ENCODE measurements at regions not wholly inside any gene's neighbourhood (a gene's known extent, or its start where the extent isn't known, plus 50 kb on each side); places are given as distances from the start of the nearest gene placed in this dataset.

- H3K79me2 ChIP-seq (ENCODE audit: insufficient read depth, low read length), result no peaks in the 10 kb centered on the region
- no peaks in the 10 kb centered on the region for H3K9me3 ChIP-seq (ENCODE audit: insufficient read depth, low read depth, low read length)
- no peak overlapping the region for H3K9ac ChIP-seq (ENCODE audit: low read depth, low read length, poor library complexity, severe bottlenecking)
- no peaks in the 10 kb centered on the region for H4K20me1 ChIP-seq (ENCODE audit: insufficient read depth, low read length, poor library complexity, severe bottlenecking)
- H3K9me2 ChIP-seq (replicated peaks; ENCODE audit: low read depth, low read length), result no peaks in the 10 kb centered on the region
- H3K4me3 ChIP-seq (ENCODE audit: low read length, poor library complexity, severe bottlenecking), result no peak overlapping the region
- TF ChIP-seq EZH2phosphoT487 (IDR thresholded peaks at IDR 0.05; ENCODE audit: borderline replicate concordance) (no peak), CTCF (conservative IDR thresholded peaks at IDR 0.05; ENCODE audit: low read length) (no peak)
- H2AFZ ChIP-seq (ENCODE audit: low read length), result no peak overlapping the region
- H3K4me2 ChIP-seq (ENCODE audit: low read depth, low read length, poor library complexity, severe bottlenecking), result no peak overlapping the region
- no peaks in the 10 kb centered on the region for H3F3A ChIP-seq (ENCODE audit: low read depth)
- H3K4me1 ChIP-seq (ENCODE audit: insufficient read depth, low read length, poor library complexity, severe bottlenecking), result no peaks in the 10 kb centered on the region
- no peaks in the 10 kb centered on the region for H3K27me3 ChIP-seq (ENCODE audit: insufficient read depth, low read length, poor library complexity, severe bottlenecking)
- H3K36me3 ChIP-seq (ENCODE audit: insufficient read depth, low read length), result no peaks in the 10 kb centered on the region
Measured at GRCh38 chr6:132959639-132960326, 145.4 kb downstream of the RPS12 start.

- H3K9me3 ChIP-seq (ENCODE audit: insufficient read depth, low read depth, low read length), result no peaks in the 10 kb centered on the region
- H3K9ac ChIP-seq (ENCODE audit: low read depth, low read length, poor library complexity, severe bottlenecking), result no peak overlapping the region
- TF ChIP-seq CTCF (conservative IDR thresholded peaks at IDR 0.05; ENCODE audit: low read length), result no peak
- TF ChIP-seq EZH2phosphoT487 (IDR thresholded peaks at IDR 0.05; ENCODE audit: borderline replicate concordance), result no peak
- H2AFZ ChIP-seq (ENCODE audit: low read length), result no peak overlapping the region
- no peaks in the 10 kb centered on the region for H3F3A ChIP-seq (ENCODE audit: low read depth)
- no peaks in the 10 kb centered on the region for H3K36me3 ChIP-seq (ENCODE audit: insufficient read depth, low read length)
- no peaks in the 10 kb centered on the region for H3K27me3 ChIP-seq (ENCODE audit: insufficient read depth, low read length, poor library complexity, severe bottlenecking)
- H3K9me2 ChIP-seq (replicated peaks; ENCODE audit: low read depth, low read length), result no peaks in the 10 kb centered on the region
- no peak overlapping the region for H3K4me2 ChIP-seq (ENCODE audit: low read depth, low read length, poor library complexity, severe bottlenecking)
- H3K4me3 ChIP-seq (ENCODE audit: low read length, poor library complexity, severe bottlenecking), result no peak overlapping the region
- no peaks in the 10 kb centered on the region for H3K79me2 ChIP-seq (ENCODE audit: insufficient read depth, low read length)
- H4K20me1 ChIP-seq (ENCODE audit: insufficient read depth, low read length, poor library complexity, severe bottlenecking), result no peaks in the 10 kb centered on the region
- H3K4me1 ChIP-seq (ENCODE audit: insufficient read depth, low read length, poor library complexity, severe bottlenecking), result no peaks in the 10 kb centered on the region
Measured at GRCh38 chr6:132960720-132961119, 146.4 kb downstream of the RPS12 start.

GRCh38 chr6:132961122-132961521 is 146.8 kb downstream of the RPS12 start:
- no peaks in the 10 kb centered on the region for H3K27me3 ChIP-seq (ENCODE audit: insufficient read depth, low read length, poor library complexity, severe bottlenecking)
- H3K4me2 ChIP-seq (ENCODE audit: low read depth, low read length, poor library complexity, severe bottlenecking), result no peak overlapping the region
- H3K79me2 ChIP-seq (ENCODE audit: insufficient read depth, low read length), result no peaks in the 10 kb centered on the region
- H3K9me3 ChIP-seq (ENCODE audit: insufficient read depth, low read depth, low read length), result no peaks in the 10 kb centered on the region
- H3K9me2 ChIP-seq (replicated peaks; ENCODE audit: low read depth, low read length), result no peaks in the 10 kb centered on the region
- H3F3A ChIP-seq (ENCODE audit: low read depth), result no peaks in the 10 kb centered on the region
- H3K9ac ChIP-seq (ENCODE audit: low read depth, low read length, poor library complexity, severe bottlenecking), result no peak overlapping the region
- H3K4me1 ChIP-seq (ENCODE audit: insufficient read depth, low read length, poor library complexity, severe bottlenecking), result no peaks in the 10 kb centered on the region
- H2AFZ ChIP-seq (ENCODE audit: low read length), result no peak overlapping the region
- H3K4me3 ChIP-seq (ENCODE audit: low read length, poor library complexity, severe bottlenecking), result no peak overlapping the region
- no peak for TF ChIP-seq EZH2phosphoT487 (IDR thresholded peaks at IDR 0.05; ENCODE audit: borderline replicate concordance)
- TF ChIP-seq CTCF (conservative IDR thresholded peaks at IDR 0.05; ENCODE audit: low read length), result no peak
- no peaks in the 10 kb centered on the region for H3K36me3 ChIP-seq (ENCODE audit: insufficient read depth, low read length)
- no peaks in the 10 kb centered on the region for H4K20me1 ChIP-seq (ENCODE audit: insufficient read depth, low read length, poor library complexity, severe bottlenecking)

Data from Loucy (cell line).